ENCODE measurements at regions not wholly inside any gene's neighbourhood (a gene's known extent, or its start where the extent isn't known, plus 50 kb on each side); places are given as distances from the start of the nearest gene placed in this dataset.
"Not testable (repeated sequence)": the region's sequence is repeated elsewhere in the genome, so short reads cannot be mapped to it uniquely, and the experiment has no call there.

GRCh38 chr1:71345491-71345890 lies 264.7 kb upstream of the ZRANB2 start:
- no peak for DNase-seq

- DNase-seq = peak; percentile 1
These were observed 263.0 kb upstream of the ZRANB2 start for GRCh38 chr1:71343686-71344416.

GRCh38 chr1:71339238-71339637 lies 258.4 kb upstream of the ZRANB2 start:
- DNase-seq = no peak

- no peak for DNase-seq
These were observed 250.2 kb upstream of the ZRANB2 start for GRCh38 chr1:71330991-71331390.

GRCh38 chr1:71324671-71325267 lies 243.9 kb upstream of the ZRANB2 start:
- no peak for DNase-seq

GRCh38 chr1:71312545-71312944 lies 231.7 kb upstream of the ZRANB2 start:
- DNase-seq = no peak

GRCh38 chr1:71311376-71311775 lies 230.5 kb upstream of the ZRANB2 start:
- no peak for DNase-seq

- DNase-seq = no peak
These were observed 226.6 kb upstream of the ZRANB2 start for GRCh38 chr1:71307451-71307850.

GRCh38 chr1:71304125-71304524 lies 223.3 kb upstream of the ZRANB2 start:
- no peak for DNase-seq

- DNase-seq = no peak
These were observed 222.8 kb upstream of the ZRANB2 start for GRCh38 chr1:71303617-71304041.

- DNase-seq = no peak
These were observed 217.8 kb upstream of the ZRANB2 start for GRCh38 chr1:71298633-71299032.

- DNase-seq = no peak
These were observed 215.8 kb upstream of the ZRANB2 start for GRCh38 chr1:71296551-71297134.

- DNase-seq = no peak
These were observed 214.5 kb upstream of the ZRANB2 start for GRCh38 chr1:71295350-71295749.

GRCh38 chr1:71294178-71294577 lies 213.3 kb upstream of the ZRANB2 start:
- no peak for DNase-seq

- DNase-seq = no peak
These were observed 211.4 kb upstream of the ZRANB2 start for GRCh38 chr1:71292203-71292602.

- DNase-seq = not testable (repeated sequence)
These were observed 209.8 kb upstream of the ZRANB2 start for GRCh38 chr1:71290506-71291237.

- DNase-seq = no peak
These were observed 204.7 kb upstream of the ZRANB2 start for GRCh38 chr1:71285529-71285928.

- DNase-seq = no peak
These were observed 195.6 kb upstream of the ZRANB2 start for GRCh38 chr1:71276466-71276865.

- DNase-seq = no peak
These were observed 192.5 kb upstream of the ZRANB2 start for GRCh38 chr1:71273334-71273733.

GRCh38 chr1:71270394-71270915 lies 189.6 kb upstream of the ZRANB2 start:
- no peak for DNase-seq

- DNase-seq = no peak
These were observed 189.0 kb upstream of the ZRANB2 start for GRCh38 chr1:71269818-71270217.

- DNase-seq = no peak
These were observed 188.3 kb upstream of the ZRANB2 start for GRCh38 chr1:71269179-71269578.

- DNase-seq = no peak
These were observed 186.4 kb upstream of the ZRANB2 start for GRCh38 chr1:71267220-71267619.

Data from hematopoietic multipotent progenitor cell treated with erythropoietin and hydrocortisone succinate and interleukin-3 and kit ligand, for 8 days (in vitro differentiated cells).